Femur (tissue), 1 donor: ENCODE measurements at regions not wholly inside any gene's neighbourhood (a gene's known extent, or its start where the extent isn't known, plus 50 kb on each side); places are given as distances from the start of the nearest gene placed in this dataset.

Source experiments
- DNase-seq: peaks from one replicate; pipeline ENCODE4 v3.0.0-alpha.2; 2017

- peak; percentile 60 for DNase-seq
These were observed 62.1 kb upstream of the XCR1 start for GRCh38 chr3:46089237-46090011.

- DNase-seq: no peak
These were observed 60.6 kb upstream of the XCR1 start for GRCh38 chr3:46087871-46088270.

GRCh38 chr3:46086986-46087385 lies 59.7 kb upstream of the XCR1 start:
- no peak for DNase-seq

GRCh38 chr3:46086083-46086437 lies 58.8 kb upstream of the XCR1 start:
- no peak for DNase-seq

- DNase-seq: no peak
These were observed 58.3 kb upstream of the XCR1 start for GRCh38 chr3:46085421-46086082.

- no peak for DNase-seq
These were observed 56.7 kb upstream of the XCR1 start for GRCh38 chr3:46083956-46084355.

- no peak for DNase-seq
These were observed 55.6 kb upstream of the XCR1 start for GRCh38 chr3:46082849-46083248.

- DNase-seq: no peak
These were observed 54.7 kb upstream of the XCR1 start for GRCh38 chr3:46082021-46082420.

- DNase-seq: no peak
These were observed 53.7 kb upstream of the XCR1 start for GRCh38 chr3:46080969-46081345.

- DNase-seq: no peak
These were observed 53.1 kb upstream of the XCR1 start for GRCh38 chr3:46080124-46080968.

- DNase-seq: peak; percentile 93
These were observed 51.6 kb upstream of the XCR1 start for GRCh38 chr3:46078712-46079400.
